ENCODE measurements at regions not wholly inside any gene's neighbourhood (a gene's known extent, or its start where the extent isn't known, plus 50 kb on each side); places are given as distances from the start of the nearest gene placed in this dataset.
"Not testable (repeated sequence)": the region's sequence is repeated elsewhere in the genome, so short reads cannot be mapped to it uniquely, and the experiment has no call there.

GRCh38 chr1:120609015-120609573, 114.7 kb upstream of the NBPF26 start:
- not testable (repeated sequence) for H3K4me3 Mint-ChIP-seq; H3K27me3 Mint-ChIP-seq; H3K27ac Mint-ChIP-seq; H3K9me3 Mint-ChIP-seq; H3K4me1 Mint-ChIP-seq (ENCODE audit: unreplicated experiment); H3K36me3 Mint-ChIP-seq; DNase-seq (ENCODE audit: extremely low spot score, unreplicated experiment)

GRCh38 chr1:120609834-120610233, 113.9 kb upstream of the NBPF26 start:
- H3K27me3 Mint-ChIP-seq; H3K36me3 Mint-ChIP-seq; H3K9me3 Mint-ChIP-seq; H3K4me3 Mint-ChIP-seq; H3K27ac Mint-ChIP-seq; DNase-seq (ENCODE audit: extremely low spot score, unreplicated experiment); H3K4me1 Mint-ChIP-seq (ENCODE audit: unreplicated experiment): not testable (repeated sequence)

- not testable (repeated sequence) for H3K4me3 Mint-ChIP-seq; DNase-seq (ENCODE audit: extremely low spot score, unreplicated experiment); H3K9me3 Mint-ChIP-seq; H3K27ac Mint-ChIP-seq; H3K36me3 Mint-ChIP-seq; H3K27me3 Mint-ChIP-seq; H3K4me1 Mint-ChIP-seq (ENCODE audit: unreplicated experiment)
These were observed 108.7 kb upstream of the NBPF26 start for GRCh38 chr1:120614931-120615639.

GRCh38 chr1:120617493-120617892, 106.3 kb upstream of the NBPF26 start:
- not testable (repeated sequence) for H3K27me3 Mint-ChIP-seq; H3K4me3 Mint-ChIP-seq; H3K27ac Mint-ChIP-seq; DNase-seq (ENCODE audit: extremely low spot score, unreplicated experiment); H3K9me3 Mint-ChIP-seq; H3K4me1 Mint-ChIP-seq (ENCODE audit: unreplicated experiment); H3K36me3 Mint-ChIP-seq

- not testable (repeated sequence) for H3K4me1 Mint-ChIP-seq (ENCODE audit: unreplicated experiment); H3K27me3 Mint-ChIP-seq; H3K27ac Mint-ChIP-seq; H3K4me3 Mint-ChIP-seq; H3K36me3 Mint-ChIP-seq; DNase-seq (ENCODE audit: extremely low spot score, unreplicated experiment); H3K9me3 Mint-ChIP-seq
These were observed 103.7 kb upstream of the NBPF26 start for GRCh38 chr1:120619867-120620692.

- H3K27me3 Mint-ChIP-seq; H3K4me1 Mint-ChIP-seq (ENCODE audit: unreplicated experiment); H3K36me3 Mint-ChIP-seq; H3K4me3 Mint-ChIP-seq; H3K9me3 Mint-ChIP-seq; DNase-seq (ENCODE audit: extremely low spot score, unreplicated experiment); H3K27ac Mint-ChIP-seq: not testable (repeated sequence)
These were observed 103.1 kb upstream of the NBPF26 start for GRCh38 chr1:120620693-120620969.

GRCh38 chr1:120621278-120621677, 102.5 kb upstream of the NBPF26 start:
- not testable (repeated sequence) for H3K27ac Mint-ChIP-seq; H3K4me3 Mint-ChIP-seq; H3K4me1 Mint-ChIP-seq (ENCODE audit: unreplicated experiment); H3K27me3 Mint-ChIP-seq; DNase-seq (ENCODE audit: extremely low spot score, unreplicated experiment); H3K9me3 Mint-ChIP-seq; H3K36me3 Mint-ChIP-seq

GRCh38 chr1:120623539-120623938, 100.2 kb upstream of the NBPF26 start:
- H3K9me3 Mint-ChIP-seq; DNase-seq (ENCODE audit: extremely low spot score, unreplicated experiment); H3K4me3 Mint-ChIP-seq; H3K27me3 Mint-ChIP-seq; H3K36me3 Mint-ChIP-seq; H3K27ac Mint-ChIP-seq; H3K4me1 Mint-ChIP-seq (ENCODE audit: unreplicated experiment): not testable (repeated sequence)

- H3K9me3 Mint-ChIP-seq; H3K27ac Mint-ChIP-seq; H3K4me3 Mint-ChIP-seq; H3K4me1 Mint-ChIP-seq (ENCODE audit: unreplicated experiment); H3K36me3 Mint-ChIP-seq; H3K27me3 Mint-ChIP-seq; DNase-seq (ENCODE audit: extremely low spot score, unreplicated experiment): not testable (repeated sequence)
These were observed 99.1 kb upstream of the NBPF26 start for GRCh38 chr1:120624565-120625064.

- H3K36me3 Mint-ChIP-seq; H3K27ac Mint-ChIP-seq; H3K4me1 Mint-ChIP-seq (ENCODE audit: unreplicated experiment); H3K27me3 Mint-ChIP-seq; H3K9me3 Mint-ChIP-seq; DNase-seq (ENCODE audit: extremely low spot score, unreplicated experiment); H3K4me3 Mint-ChIP-seq: not testable (repeated sequence)
These were observed 93.8 kb upstream of the NBPF26 start for GRCh38 chr1:120629832-120630455.

- not testable (repeated sequence) for H3K36me3 Mint-ChIP-seq
These were observed 88.6 kb upstream of the NBPF26 start for GRCh38 chr1:120634816-120635806.

GRCh38 chr1:120640261-120641013, 83.3 kb upstream of the NBPF26 start:
- not testable (repeated sequence) for DNase-seq (ENCODE audit: extremely low spot score, unreplicated experiment); H3K27ac Mint-ChIP-seq; H3K4me1 Mint-ChIP-seq (ENCODE audit: unreplicated experiment); H3K9me3 Mint-ChIP-seq; H3K36me3 Mint-ChIP-seq; H3K4me3 Mint-ChIP-seq; H3K27me3 Mint-ChIP-seq

More at GRCh38 chr1:120634816-120635806, 88.6 kb upstream of the NBPF26 start:
- not testable (repeated sequence) for H3K4me3 Mint-ChIP-seq; H3K9me3 Mint-ChIP-seq; H3K4me1 Mint-ChIP-seq (ENCODE audit: unreplicated experiment); H3K27me3 Mint-ChIP-seq; H3K27ac Mint-ChIP-seq; DNase-seq (ENCODE audit: extremely low spot score, unreplicated experiment)

GRCh38 chr1:120641014-120641302, 82.8 kb upstream of the NBPF26 start:
- not testable (repeated sequence) for H3K27ac Mint-ChIP-seq; H3K36me3 Mint-ChIP-seq; DNase-seq (ENCODE audit: extremely low spot score, unreplicated experiment); H3K9me3 Mint-ChIP-seq; H3K4me3 Mint-ChIP-seq; H3K4me1 Mint-ChIP-seq (ENCODE audit: unreplicated experiment); H3K27me3 Mint-ChIP-seq

Measured in type B pancreatic cell (in vitro differentiated cells).